HG03354 (cell line): ENCODE measurements at regions not wholly inside any gene's neighbourhood (a gene's known extent, or its start where the extent isn't known, plus 50 kb on each side); places are given as distances from the start of the nearest gene placed in this dataset.
A peak's percentile ranks its signal among the peaks of the same experiment; 100 is the strongest.
"Not testable (repeated sequence)": the region's sequence is repeated elsewhere in the genome, so short reads cannot be mapped to it uniquely, and the experiment has no call there.

Source experiments
- ATAC-seq: cut with Tn5 transposase; IDR thresholded peaks from one replicate; pipeline ENCODE4 v1.9.1; 2021; ENCODE audit warnings: mild to moderate bottlenecking; ENCODE audit not compliant: unreplicated experiment, poor library complexity, severe bottlenecking

GRCh38 chr1:83440586-83440985 lies 558.3 kb downstream of the TTLL7 start:
- ATAC-seq: not testable (repeated sequence)

DNA sequence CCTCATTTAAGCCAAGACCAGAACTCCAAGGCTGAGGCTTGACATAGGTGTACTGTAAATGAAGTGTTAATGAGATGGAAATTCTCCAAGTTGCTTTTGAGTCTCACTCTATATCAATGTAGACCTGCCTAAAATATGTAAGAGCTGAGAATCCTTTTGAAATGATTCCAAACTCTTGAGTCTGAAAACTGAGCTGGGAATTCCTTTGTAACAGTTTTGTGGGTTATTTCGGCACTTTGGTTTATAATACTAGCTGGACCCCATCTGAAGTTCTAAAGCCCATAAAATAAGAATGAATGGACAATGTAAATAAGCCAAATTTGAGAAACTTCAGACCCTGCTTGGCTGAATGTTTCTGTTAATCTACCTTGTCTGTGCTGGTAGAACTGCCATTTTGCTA lies 558.9 kb downstream of the TTLL7 start:
- not testable (repeated sequence) for ATAC-seq

DNA sequence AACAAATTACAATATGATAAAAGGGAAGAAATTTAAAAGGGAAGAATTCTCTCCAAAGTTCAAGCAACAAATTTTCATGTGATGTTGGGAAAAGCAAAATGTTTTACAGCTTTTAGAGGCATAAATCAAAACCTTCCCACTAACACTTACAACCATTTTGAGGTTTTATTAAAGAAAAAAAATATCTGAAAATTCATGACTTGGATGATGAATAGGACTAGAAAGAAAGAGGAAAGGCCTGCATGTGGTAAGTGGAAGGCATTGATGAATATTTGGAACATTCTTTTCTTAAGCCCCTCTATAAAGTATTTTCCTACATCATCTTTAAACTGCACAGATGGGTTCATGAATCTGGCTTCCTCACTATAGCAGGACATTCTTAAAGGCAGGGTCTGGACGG lies 560.6 kb downstream of the TTLL7 start:
- not testable (repeated sequence) for ATAC-seq

DNA sequence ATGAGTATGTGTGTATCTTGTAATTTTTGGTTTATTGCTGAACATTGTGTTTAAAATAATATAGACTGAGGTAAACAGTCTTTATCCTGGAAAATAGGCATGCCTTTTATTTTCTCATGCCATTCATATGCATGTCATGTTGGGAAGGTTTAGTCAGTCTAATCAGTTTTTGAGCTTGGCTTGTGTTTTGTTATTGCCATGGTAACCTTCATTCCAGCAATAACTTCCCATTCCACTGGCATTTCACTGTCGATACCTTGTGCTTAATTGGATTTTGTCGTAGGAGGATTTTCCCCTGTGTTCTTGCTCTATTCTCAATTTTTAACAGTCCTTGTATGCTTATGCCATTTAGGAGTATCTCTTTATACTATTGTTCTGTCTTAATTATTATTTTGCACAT lies 563.6 kb downstream of the TTLL7 start:
- not testable (repeated sequence) for ATAC-seq

- ATAC-seq: not testable (repeated sequence)
Observed at GRCh38 chr1:83427566-83427965, 571.4 kb downstream of the TTLL7 start.

DNA sequence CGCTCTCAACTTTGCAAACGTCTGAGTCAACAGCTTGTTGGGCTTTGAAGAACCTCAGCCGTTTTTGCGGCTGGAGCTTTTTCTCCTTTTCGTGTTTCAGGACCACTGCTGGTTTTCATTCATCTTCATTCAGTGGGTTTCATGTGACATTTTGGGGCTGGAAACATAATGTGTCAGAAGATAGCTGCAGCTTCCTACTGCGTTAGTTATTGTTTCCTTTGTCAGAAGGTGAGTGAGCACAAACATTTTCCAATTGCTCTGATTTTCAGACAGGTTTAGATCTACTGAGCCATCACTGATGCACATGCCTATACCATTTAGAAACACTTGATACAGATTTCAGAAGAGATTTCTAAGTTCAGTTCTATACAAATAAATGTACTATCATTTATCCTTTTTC lies 575.5 kb downstream of the TTLL7 start:
- not testable (repeated sequence) for ATAC-seq

- no peak for ATAC-seq
Observed at GRCh38 chr1:83418558-83418957, 580.4 kb downstream of the TTLL7 start.

DNA sequence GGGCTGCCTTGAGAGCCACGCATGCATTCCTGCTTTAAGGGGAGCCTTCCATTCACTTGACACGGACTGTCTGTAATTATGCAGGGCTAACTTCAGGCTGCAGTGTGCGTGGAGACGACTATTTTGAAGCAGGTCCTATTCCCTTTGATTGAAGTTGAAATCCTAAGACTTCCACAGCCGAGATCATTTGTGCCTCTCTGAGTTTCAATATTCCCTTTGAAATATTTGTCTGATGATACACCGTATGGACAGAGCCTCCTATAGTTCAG lies 585.2 kb downstream of the TTLL7 start:
- not testable (repeated sequence) for ATAC-seq

DNA sequence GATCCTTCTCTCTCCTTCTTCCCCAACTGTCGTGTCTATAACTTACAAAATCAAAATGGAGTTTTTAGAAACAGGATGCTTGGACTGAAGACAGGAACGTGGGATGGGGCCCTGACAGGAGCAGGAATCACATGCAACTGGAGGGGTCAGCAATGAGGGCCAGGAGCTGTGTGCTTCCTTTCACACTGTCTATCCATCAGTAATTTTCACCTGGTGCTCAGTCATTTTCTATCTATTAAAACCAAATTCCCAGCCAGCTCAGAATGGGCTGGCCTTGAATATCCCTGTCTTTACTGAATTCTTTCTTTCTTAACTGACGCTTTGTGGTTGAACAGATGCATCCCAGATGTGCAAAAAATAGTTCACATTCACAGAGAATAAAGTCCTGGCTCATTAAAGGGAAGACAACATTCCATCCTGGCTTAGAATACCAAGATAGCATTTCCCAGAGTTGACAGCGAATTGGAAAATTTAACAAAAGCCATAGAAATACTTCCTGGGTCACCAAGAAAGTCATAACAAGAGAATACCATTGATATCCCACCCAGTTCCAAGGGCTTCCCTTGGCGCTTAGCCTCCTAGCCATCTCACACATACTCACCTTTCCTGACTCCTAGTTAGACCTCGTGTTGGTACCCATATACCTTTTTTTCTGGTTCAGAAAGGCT lies 588.1 kb downstream of the TTLL7 start:
- ATAC-seq: not testable (repeated sequence)

DNA sequence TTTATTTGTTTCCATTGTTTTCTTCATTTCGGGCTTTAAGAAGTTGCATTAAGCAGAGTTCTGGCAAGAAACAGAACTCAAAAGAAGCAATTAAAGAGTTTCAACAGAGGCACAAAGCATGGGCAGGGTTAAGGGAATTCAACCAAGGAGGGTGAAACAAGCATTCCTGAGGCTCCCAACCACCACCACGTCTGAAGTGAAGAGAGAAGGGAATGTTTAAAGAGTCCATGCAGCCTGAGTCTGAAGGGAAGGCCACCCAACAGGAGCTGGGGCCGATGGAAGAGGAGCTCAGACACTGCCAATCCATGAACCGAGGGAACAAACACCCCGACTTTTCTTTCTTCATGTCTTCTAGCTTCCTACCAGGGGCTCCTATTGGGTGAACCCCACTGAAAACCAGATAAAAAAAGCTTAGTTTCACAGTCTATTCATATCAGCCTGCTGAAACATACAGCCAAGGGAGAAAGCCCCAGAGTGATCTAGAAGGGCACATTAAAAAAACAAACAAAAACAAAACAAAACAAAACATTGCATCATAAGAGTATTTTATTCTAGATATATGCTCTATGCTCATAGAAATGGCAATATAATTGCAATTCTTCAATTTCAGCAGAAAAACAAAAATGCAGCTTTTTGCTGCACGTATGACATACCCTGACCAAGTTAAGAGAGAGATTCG lies 592.1 kb downstream of the TTLL7 start:
- not testable (repeated sequence) for ATAC-seq

DNA sequence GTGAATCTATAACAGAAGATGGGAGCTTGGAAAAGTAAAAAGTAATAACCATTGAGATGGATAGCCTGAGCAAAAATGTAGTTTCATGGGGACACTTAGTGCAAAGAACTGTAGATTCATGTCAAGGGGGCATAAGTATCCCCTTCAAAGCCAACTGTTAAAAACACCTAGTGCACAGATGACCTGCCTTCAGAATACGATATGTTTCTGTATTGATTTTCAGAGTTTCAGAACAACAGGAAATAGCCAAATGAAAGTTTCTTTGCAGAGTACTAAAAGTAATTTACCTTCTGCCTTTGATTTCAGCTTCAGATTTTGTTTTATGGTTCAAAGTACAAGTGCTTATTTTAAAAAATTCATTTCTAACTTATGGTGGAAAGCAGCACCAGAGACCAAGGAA lies 593.1 kb downstream of the TTLL7 start:
- ATAC-seq: peak; percentile 66

DNA sequence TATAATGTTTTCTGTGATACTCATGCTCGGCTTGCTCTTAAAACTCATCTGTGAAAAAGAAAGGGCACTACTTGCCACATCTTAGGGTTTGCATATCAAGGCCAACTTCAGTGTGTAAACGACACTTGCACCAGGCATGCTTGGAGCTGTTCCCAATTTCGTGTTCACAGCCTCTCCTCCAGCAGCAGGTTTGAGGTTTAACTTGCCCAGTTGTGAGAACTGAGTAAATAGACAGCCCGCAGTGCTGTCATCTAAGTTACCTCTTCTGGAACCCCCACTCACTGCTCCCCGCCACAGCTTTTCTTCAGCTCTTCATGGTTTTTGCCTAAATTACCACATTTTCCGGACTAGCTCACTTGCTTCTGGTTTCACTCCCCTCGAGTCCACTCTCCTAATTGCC lies 595.4 kb downstream of the TTLL7 start:
- ATAC-seq: not testable (repeated sequence)

- not testable (repeated sequence) for ATAC-seq
Observed at GRCh38 chr1:83401146-83401545, 597.8 kb downstream of the TTLL7 start.

- not testable (repeated sequence) for ATAC-seq
Observed at GRCh38 chr1:83400173-83400572, 598.8 kb downstream of the TTLL7 start.

GRCh38 chr1:83398125-83398524 lies 600.8 kb downstream of the TTLL7 start:
- ATAC-seq: not testable (repeated sequence)

DNA sequence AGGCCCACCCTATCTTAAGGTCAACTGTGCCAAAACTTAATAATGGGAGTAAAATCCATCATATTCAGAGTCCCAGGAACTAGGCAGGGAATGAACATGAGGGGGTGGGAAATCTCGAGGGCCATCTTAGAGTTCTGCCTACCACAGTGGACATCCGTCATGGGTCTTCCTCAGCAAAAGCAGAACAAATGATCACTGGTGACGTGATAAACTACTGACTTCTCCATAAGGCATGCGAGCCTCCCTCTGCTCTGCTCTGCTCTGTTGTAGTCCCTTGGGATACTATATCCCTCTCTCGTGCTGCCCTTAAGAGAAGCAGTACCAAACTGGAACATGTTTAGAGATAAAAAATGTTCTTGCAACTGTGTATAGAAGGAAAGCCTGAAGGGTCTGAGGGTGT lies 603.8 kb downstream of the TTLL7 start:
- ATAC-seq: not testable (repeated sequence)

- ATAC-seq: not testable (repeated sequence)
Observed at GRCh38 chr1:83386946-83387345, 612.0 kb downstream of the TTLL7 start.

- not testable (repeated sequence) for ATAC-seq
Observed at GRCh38 chr1:83383107-83383506, 615.8 kb downstream of the TTLL7 start.

DNA sequence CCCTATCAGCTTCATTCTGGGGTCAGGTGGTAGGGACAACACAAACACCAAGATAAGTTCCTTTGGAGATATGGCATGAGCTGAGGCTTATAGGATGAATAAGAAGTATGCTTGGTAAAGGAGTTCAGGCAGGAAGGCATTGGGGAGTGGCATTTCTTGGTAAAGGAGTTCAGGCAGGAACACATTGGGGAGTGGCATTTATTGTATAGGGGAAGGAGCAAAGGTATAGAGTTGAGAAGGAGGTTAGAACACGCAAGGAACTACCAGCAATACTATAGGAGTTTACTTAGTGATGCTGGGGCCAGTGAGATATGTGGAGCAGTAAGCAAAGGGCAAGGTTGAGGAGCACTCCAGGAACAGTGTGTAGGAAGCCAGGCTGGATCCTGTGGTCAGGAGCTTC lies 625.9 kb downstream of the TTLL7 start:
- ATAC-seq: not testable (repeated sequence)

- ATAC-seq: not testable (repeated sequence)
Observed at GRCh38 chr1:83369853-83370252, 629.1 kb downstream of the TTLL7 start.

DNA sequence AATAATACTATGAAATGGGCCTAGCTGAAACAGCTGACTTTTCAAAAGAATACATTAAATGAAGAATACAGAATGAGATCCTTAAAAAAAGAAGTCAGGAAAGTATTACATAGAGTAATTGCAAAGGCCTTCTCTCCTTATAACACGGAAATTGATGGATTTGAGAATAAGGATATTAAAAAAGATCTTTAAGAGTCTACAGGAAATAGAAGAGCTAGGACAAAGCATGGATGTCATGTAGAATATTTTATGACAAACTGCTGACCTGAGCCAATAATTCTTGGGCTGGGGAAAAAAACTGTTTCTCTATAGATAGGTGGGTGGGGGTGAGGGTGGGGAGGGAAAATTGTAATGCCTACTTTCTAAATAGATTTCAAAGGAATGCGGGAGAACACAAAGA lies 633.6 kb downstream of the TTLL7 start:
- ATAC-seq: not testable (repeated sequence)
